HG03432 (cell line): ENCODE measurements at regions not wholly inside any gene's neighbourhood (a gene's known extent, or its start where the extent isn't known, plus 50 kb on each side); places are given as distances from the start of the nearest gene placed in this dataset.

Source experiments
- ATAC-seq: cut with Tn5 transposase; IDR thresholded peaks from one replicate; pipeline ENCODE4 v1.9.1; 2021; ENCODE audit warnings: mild to moderate bottlenecking, moderate library complexity; ENCODE audit not compliant: unreplicated experiment

DNA sequence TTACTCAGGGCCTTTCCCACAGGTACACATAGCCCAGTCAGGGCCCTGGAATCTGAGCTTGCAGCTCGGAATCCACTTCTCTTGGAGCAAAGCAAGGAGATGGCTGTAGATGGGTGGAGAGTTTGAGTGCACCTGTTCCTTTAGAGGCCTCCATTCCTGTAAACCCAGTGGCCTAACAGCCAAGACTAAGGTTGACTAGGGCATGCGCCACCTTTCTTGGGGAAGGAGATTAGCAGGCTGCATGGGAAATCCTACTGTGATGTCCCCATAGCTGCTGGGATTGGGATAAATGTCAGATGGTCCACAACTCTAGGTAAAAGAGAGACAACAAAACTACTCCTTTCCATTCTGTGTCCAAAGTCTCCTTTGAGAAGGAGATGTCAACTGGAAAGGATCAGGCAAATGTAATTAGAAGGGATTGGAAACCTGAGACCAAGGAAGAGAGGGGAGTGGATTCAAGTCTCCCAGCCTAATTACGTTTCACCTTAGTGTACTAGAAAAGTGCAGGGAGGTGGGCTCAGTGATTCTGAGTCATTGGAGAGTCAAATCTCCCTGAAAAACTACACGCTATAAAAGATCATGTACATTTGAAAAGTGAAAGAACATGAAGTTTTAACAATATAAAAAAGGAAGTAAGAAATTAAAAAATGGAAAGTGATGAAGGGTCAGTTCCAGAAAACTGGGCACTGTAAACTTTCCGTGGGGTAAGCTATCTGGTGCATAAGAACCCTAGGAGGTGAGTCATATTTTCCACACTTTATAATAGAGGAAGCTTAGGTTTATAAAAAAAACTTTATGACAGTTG, 104.2 kb downstream of the SEC61B start:
- ATAC-seq: no peak

- ATAC-seq: no peak
Measured at GRCh38 chr9:99326917-99327189, 104.8 kb downstream of the SEC61B start.

GRCh38 chr9:99327667-99328066, 105.6 kb downstream of the SEC61B start:
- ATAC-seq: no peak

GRCh38 chr9:99335280-99335679, 113.2 kb downstream of the SEC61B start:
- ATAC-seq: no peak

GRCh38 chr9:99336005-99336404, 113.9 kb downstream of the SEC61B start:
- ATAC-seq: no peak

DNA sequence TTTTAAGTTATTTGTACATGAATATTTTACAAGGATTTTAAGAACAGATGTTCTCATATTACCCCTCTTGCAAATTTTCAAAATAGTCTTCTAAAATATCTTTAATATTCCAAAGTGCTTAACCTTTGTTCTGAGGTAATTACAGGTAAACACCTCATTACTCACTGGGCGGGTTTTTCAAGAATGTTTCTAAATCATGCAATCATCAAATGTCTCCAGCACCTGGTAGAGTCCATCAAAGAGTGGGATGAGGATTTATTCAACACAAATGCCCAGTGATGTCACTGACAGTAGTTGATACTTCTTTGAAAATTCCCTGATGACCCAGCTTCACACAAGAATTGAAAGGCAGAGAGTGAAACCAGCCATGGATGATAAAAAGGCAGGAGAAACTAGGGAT, 114.4 kb downstream of the SEC61B start:
- ATAC-seq: no peak

GRCh38 chr9:99340281-99340680, 118.2 kb downstream of the SEC61B start:
- no peak for ATAC-seq

DNA sequence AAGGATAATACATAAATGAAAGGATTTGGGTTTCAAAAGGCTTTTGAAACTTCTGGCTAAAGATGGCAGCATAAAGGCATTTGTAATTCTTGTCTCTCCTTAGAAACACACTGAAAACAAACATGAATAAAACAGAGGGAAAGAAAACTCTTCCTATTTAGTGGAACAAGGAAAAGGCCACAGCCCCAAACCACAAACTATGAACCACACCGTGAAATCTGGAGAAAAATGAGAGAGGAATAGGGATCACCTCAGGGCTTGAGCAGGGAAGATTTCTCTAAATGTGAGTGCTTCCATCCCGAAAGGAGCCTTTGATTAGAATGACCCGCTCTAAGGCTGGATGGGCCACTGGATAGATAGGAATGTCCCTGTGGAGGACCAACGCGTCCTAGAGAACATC, 119.6 kb downstream of the SEC61B start:
- ATAC-seq: no peak

DNA sequence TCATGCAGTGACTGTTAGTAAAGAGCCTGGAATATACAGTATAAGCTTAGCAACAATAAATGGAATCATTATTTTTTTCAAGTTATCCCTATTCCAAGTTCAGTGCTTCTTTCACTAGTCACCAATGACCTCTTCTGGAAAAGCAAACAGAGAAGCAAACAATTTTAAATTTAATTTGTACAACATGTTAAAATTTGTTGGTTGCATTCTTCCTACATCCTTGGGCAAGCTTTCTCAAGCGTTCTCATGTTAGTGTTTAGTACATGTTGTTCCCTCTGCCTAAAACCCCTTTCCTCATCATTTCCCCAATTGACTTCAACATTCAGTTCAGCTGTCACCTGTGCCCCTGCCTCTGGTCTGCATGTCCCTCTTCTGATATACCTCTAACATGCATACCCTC, 123.4 kb downstream of the SEC61B start:
- ATAC-seq: no peak

GRCh38 chr9:99345942-99346341, 123.9 kb downstream of the SEC61B start:
- no peak for ATAC-seq

- no peak for ATAC-seq
Measured at GRCh38 chr9:99347568-99347967, 125.5 kb downstream of the SEC61B start.

DNA sequence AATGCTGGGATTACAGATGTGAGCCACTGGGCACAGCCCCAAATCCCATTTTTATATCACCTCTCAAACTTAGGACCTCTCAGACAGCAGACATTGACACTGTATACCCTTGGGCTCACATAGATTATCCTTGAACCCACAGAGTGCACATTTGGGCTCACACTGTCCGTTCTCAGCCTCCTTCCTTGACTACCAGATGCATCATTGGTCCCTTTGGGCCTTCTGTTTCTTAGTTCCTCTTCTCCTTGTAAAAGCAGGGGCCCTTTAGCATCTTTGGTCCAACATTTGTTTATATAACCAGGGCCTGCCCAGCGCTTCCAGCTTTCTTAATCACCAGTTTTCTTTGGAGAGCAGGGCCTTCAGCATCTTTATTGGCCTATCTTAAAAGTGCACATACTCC, 126.2 kb downstream of the SEC61B start:
- no peak for ATAC-seq

- ATAC-seq: no peak
Measured at GRCh38 chr9:99349870-99350269, 127.8 kb downstream of the SEC61B start.

- ATAC-seq: no peak
Measured at GRCh38 chr9:99350461-99350860, 128.4 kb downstream of the SEC61B start.

- no peak for ATAC-seq
Measured at GRCh38 chr9:99351647-99352046, 129.6 kb downstream of the SEC61B start.

DNA sequence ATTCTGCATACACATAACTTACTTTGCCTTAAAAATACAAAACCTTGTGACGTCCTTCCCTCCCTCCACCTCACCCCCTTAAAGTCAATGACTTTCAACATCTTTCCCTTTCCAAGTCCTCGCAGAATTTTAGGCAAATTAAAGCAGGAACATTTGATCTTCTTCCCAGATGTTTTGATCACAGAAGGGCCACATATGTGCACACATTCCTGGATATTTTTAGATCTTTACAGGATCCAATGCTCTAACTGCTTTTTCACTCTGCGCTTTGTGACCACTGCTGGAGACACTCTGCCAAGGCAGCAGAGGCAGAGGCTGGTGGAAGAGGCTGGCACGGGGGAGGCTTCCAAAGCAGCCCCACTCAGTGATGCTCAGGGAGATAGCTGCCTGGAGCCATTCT, 130.7 kb downstream of the SEC61B start:
- ATAC-seq: no peak

DNA sequence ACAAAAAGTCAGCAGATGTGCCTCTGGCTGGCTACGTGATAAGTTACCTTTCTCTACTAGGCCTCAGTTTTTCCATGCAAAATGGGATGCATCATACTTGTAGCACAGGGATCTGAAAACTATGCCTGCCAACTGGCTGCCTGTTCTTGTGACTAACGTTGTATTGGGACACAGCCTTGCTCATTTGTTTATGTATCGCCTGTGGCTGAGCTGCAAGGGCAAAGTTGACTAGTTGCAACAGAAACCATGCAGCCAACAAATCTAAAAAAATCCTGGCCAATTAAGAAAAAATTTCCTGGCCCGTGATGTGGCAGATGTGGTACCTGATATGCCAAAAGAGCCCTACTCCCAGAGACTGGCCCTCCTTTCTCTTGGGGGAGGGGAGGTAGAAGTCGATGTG, 131.3 kb downstream of the SEC61B start:
- ATAC-seq: no peak

DNA sequence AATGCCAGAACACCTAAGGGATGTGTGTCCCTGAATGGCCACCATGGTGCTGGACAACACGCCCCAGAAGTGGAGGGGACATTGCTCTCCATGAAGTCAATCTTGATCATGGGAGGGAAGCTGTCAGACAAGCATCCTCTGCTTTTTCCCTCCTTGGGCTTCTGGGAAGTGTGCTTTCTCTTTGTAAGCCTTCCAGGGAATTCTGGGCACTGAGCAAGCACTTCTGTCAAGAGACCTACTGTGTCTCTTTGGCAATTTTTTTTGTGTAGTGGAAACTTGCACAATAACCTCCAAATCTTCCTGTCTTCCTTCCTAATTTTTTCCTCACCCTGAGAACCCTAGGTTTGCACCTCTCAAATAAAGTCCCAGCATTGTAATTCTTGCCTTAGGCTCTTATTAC, 132.0 kb downstream of the SEC61B start:
- ATAC-seq: no peak

DNA sequence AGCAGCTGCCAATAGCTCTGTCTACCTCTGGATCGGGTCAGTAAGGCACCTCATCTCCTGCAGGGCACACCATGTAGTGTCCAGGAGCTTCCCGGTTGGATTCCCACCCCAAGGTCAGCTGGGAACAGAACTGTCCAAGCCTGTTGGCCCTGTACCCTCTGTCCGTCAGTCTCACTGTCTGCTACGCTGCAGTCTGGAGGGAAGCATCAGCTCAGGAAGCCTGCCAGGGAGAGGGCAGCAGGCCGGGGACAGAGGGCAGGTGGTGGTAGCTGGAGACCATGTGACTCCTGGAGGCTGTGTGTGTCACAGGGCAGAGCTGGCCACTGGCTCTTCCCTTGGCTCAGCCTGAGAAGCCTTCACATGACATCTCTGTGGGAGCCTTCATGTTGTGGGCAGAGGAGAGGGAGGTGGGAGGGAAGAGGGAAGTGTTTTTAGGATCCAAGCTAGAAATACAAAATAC, 134.5 kb downstream of the SEC61B start:
- no peak for ATAC-seq

DNA sequence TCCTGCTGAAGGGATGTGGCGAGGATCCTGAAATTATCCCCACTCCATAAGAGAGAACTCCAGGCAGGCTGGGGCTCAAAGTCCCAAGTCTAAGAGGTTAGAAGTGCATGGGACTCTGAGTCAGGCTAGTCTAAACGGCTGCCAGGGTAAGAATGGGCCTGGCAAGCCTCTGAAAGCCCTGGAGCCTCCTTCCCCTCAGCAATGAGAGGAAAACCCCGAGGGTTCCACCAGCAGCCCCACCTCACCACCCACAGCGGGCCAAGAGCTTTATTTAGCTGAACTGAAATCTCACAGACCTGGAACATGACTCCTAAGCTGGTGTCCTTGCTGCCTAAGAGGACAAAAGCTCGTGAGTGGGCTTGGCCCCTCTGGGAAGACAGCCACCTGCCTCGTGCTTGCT, 135.5 kb downstream of the SEC61B start:
- no peak for ATAC-seq

DNA sequence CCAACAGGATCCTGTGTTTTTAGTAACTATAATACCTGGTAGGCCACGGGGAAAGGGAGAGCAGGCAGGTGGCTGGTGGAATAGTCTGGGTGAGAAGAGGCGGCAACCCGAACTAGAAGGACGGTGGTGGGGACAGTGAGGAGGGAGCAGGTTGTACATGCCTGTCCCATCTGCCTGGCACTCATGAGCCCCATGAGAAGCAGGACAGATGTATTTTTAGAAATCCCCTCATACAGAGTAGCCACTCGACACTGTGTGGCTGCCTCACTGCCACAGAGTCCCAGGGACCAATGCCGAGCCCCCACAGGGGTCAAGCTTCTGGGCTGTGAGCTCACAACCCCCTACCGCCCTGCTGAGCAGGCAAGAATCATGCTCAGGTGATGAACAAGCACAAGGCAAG, 136.6 kb downstream of the SEC61B start:
- no peak for ATAC-seq

- no peak for ATAC-seq
Measured at GRCh38 chr9:99359336-99359735, 137.3 kb downstream of the SEC61B start.

GRCh38 chr9:99360026-99360425, 137.9 kb downstream of the SEC61B start:
- ATAC-seq: no peak
